GM10266 (cell line): ENCODE measurements at regions not wholly inside any gene's neighbourhood (a gene's known extent, or its start where the extent isn't known, plus 50 kb on each side); places are given as distances from the start of the nearest gene placed in this dataset.

Experiments used
- DNase-seq: peaks from one replicate; pipeline ENCODE4 v3.0.0; 2012; ENCODE audit errors: extremely low spot score
- CTCF ChIP-seq: IDR thresholded peaks from 2 replicates; pipeline ENCODE4 v1.5.1; 2012; ENCODE audit warnings: mild to moderate bottlenecking, low read depth; ENCODE audit not compliant: control insufficient read depth, insufficient read depth; ENCODE audit errors: missing control alignments

DNA sequence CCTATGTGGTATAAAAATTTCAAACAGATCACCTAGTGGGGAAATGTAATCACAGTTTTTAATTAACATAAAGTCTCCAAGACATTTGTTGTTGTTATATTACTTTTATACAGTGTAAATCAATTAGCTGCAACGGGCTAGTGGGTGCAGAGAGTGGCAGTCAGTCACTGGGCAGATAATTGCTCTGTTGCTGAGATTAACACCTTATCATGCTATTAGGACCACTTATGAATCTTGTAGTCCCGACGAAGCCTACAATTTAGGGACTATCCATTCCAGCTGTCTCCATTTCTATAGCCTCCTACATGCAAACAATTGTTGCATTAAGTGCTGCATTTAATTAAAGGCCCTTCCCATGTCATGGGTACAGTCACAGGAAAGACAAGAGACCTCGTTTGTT is 158.9 kb upstream of the PROX1 start:
- DNase-seq, result no peak
- no peak for TF ChIP-seq CTCF

- no peak for DNase-seq
- TF ChIP-seq CTCF, result no peak
Measured at GRCh38 chr1:213829780-213830179, 158.0 kb upstream of the PROX1 start.

DNA sequence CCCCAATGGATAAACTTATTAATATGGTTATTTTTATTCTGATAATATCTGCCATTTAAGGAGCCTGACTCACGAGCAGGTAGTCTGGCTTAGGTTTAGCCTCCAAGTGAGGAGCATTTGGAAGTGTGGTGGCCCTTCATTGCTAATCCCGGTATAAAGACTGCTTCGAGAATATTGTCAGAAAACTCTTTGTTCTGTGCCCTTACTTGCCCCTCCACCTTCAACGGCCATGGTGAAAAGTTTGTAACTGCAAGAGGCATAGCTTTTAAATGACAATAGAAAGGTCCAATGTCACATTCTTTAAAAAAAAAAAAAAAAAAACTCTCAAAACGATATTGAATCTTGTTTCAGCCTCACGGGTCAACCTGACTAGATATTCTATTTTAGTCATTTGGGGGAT is 157.4 kb upstream of the PROX1 start:
- TF ChIP-seq CTCF, result no peak
- no peak for DNase-seq

DNA sequence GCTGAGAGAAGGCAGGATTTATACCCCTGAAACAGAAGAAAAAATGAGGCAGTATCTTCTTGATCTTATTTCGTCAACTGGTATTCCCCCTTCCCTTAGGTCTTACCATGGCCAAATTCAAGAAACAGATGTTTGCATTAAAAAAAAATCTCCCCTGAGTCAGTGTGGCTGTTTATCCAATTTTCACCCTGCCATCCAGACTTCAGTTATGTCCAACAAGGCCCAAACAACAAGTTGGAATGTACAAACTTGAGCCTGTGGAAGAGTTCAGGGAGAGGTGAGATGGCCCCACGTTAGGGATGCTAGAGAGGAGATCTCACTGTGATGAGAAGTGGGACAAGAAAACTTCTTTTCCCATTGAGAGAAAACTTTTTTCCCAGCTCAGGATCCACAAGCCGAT is 147.2 kb upstream of the PROX1 start:
- DNase-seq, result no peak
- TF ChIP-seq CTCF, result no peak

DNA sequence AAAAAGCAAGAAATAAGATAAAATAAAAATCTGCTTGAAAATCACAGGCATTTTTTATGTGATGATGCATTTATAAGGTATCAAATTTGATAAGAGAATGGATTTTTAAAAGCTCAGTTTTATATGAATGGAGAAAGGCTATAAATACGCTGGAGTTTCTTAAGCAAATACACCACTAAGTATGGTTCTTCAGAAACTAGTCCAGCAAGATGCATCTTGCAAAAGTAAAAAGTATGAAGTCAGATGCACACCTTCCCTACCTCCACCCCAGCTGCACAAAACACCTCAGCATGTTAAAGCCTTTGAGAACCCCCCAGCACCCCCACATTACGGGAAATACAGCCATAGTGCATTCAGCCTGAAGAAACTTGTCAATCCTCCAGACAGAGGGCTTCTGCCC is 143.1 kb upstream of the PROX1 start:
- no peak for TF ChIP-seq CTCF

GRCh38 chr1:213852107-213852506 is 135.7 kb upstream of the PROX1 start:
- no peak for DNase-seq
- TF ChIP-seq CTCF, result no peak

More for the DNA sequence above, 143.1 kb upstream of the PROX1 start:
- no peak for DNase-seq

- no peak for DNase-seq
- TF ChIP-seq CTCF, result no peak
Measured at GRCh38 chr1:213858581-213858980, 129.2 kb upstream of the PROX1 start.
